ENCODE measurements at regions not wholly inside any gene's neighbourhood (a gene's known extent, or its start where the extent isn't known, plus 50 kb on each side); places are given as distances from the start of the nearest gene placed in this dataset.

DNA sequence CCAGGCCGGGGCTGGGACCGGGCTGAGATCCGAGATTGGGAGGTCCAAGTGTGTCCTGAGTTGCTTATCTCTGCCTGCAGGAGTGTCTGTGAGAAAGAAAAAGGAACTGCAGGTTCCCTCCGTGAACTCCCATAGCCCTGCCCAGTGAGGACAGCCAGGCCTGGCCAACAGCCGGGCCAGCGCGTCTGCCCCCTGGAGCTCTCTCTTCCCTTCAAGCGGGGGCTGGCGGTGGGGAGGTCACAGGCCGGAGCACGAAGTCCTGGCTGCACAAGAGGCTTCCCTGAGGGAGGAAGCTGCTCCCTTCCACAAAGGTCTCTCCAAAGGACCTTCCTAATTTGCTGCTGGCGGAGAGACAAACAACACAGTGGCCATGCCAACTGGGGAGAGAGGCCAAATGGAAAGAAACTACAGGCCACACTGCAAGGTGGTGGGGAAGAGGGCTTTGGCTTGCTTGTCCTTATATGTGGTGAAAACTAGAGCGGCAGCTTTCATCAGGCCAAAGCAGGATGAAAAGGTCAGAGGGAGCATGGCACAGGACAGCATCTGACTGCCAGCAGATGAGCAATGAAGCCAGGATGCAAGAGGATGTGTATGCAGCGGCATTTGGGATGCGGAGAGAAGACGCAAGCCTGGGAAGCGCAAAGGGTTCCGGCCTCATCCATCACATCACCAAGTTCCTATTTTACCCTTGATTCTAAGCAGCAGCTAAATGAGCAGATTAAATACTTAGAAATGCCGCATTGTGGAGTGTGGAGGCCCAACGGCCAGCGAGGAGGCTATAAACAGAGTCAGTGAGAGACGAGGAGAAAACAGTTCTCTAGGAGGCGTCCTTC, 260.0 kb downstream of the ERMARD start:
- TF ChIP-seq, protein P1, sequence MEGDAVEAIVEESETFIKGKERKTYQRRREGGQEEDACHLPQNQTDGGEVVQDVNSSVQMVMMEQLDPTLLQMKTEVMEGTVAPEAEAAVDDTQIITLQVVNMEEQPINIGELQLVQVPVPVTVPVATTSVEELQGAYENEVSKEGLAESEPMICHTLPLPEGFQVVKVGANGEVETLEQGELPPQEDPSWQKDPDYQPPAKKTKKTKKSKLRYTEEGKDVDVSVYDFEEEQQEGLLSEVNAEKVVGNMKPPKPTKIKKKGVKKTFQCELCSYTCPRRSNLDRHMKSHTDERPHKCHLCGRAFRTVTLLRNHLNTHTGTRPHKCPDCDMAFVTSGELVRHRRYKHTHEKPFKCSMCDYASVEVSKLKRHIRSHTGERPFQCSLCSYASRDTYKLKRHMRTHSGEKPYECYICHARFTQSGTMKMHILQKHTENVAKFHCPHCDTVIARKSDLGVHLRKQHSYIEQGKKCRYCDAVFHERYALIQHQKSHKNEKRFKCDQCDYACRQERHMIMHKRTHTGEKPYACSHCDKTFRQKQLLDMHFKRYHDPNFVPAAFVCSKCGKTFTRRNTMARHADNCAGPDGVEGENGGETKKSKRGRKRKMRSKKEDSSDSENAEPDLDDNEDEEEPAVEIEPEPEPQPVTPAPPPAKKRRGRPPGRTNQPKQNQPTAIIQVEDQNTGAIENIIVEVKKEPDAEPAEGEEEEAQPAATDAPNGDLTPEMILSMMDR (IDR thresholded peaks at IDR 0.05; ENCODE audit: borderline replicate concordance, extremely low read depth, low read length, poor library complexity, severe bottlenecking), result no peak
- TF ChIP-seq EZH2 (IDR thresholded peaks at IDR 0.05; ENCODE audit: borderline replicate concordance, low read depth, low read length, severe bottlenecking), result no peak

All from DND-41 (cell line).